GM19025 (cell line): ENCODE measurements at regions not wholly inside any gene's neighbourhood (a gene's known extent, or its start where the extent isn't known, plus 50 kb on each side); places are given as distances from the start of the nearest gene placed in this dataset.
A peak's percentile ranks its signal among the peaks of the same experiment; 100 is the strongest.

Source experiments
- ATAC-seq: cut with Tn5 transposase; IDR thresholded peaks from one replicate; pipeline ENCODE4 v1.9.1; 2021; ENCODE audit warnings: mild to moderate bottlenecking, low read depth, moderate library complexity; ENCODE audit not compliant: unreplicated experiment

DNA sequence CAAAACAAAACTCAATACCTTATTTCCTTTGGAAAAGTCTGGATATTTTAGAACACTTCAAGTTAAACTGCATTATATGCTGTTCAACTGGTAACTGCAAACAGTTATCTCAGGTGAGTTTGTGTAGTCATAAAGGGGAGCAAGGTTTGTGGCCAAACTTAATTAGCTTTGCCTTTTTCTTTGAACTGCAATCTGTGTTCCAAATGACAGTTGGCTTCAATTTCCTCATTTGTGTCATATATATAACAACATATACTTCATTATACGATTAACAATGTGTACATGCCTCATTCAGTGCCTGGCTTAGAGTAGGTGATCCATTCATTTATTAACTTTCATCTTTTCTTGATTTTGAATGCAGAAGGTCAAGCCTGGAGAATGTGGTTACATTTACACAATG lies 55.8 kb downstream of the KCNE4 start:
- no peak for ATAC-seq

GRCh38 chr2:223108351-223109050 lies 56.5 kb downstream of the KCNE4 start:
- no peak for ATAC-seq

DNA sequence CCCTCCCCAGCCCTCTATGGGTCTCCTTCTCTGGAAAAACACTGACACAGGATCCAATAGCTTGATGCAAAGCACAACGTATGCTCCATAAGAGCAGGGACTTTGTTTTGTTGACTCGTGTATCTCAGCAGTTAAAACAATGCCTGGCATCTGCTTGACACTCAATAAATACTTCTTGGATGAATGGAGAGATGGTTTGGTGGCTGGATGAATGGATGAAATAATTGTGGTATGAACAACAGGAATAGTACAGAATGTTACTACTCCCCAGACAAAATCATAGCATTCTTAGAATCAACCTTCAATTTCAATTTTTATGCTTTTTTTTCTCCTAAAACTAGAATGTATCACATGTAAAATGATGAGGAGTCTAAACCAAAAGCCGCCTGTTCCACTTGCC lies 57.4 kb downstream of the KCNE4 start:
- no peak for ATAC-seq

DNA sequence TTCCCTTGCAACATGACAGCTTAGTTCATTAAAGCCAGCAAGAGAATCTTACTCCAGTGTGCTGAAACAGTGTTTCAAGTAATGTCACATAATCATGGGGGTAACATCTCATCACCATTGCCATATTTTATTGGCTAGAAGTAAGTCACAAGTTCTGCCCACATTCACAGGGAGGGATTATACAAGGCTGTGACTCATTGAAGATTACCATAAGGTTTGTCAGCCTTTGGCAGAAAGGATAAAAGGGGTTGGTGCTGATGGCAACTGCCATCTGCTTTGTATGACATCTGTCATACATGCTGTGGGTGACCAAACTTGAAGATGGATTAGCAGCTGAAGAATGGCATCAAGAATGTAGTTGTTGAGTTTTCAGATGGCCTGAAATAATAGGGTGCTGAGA lies 61.2 kb downstream of the KCNE4 start:
- ATAC-seq, result no peak

- no peak for ATAC-seq
These were observed 62.2 kb downstream of the KCNE4 start for GRCh38 chr2:223114170-223114569.

DNA sequence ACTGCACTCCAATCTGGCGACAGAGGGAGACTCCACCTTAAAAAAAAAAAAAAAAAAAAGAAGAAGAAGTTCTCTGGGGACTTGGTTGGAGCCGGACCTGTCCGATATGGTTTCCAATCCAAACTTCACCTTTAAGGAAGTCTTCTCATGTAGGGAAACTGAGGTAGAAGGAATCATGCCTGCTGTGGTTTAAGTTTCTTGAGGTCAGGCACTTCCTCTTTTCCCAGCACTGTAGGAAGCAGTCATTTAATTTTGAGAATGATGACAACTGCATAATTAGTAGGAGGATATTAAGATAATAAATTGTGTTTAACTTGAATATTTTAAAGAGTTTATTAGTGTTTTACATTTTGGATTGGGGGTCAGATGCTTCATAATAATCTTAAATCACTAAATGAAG lies 62.9 kb downstream of the KCNE4 start:
- ATAC-seq, result no peak

GRCh38 chr2:223117533-223117932 lies 65.5 kb downstream of the KCNE4 start:
- ATAC-seq, result no peak

DNA sequence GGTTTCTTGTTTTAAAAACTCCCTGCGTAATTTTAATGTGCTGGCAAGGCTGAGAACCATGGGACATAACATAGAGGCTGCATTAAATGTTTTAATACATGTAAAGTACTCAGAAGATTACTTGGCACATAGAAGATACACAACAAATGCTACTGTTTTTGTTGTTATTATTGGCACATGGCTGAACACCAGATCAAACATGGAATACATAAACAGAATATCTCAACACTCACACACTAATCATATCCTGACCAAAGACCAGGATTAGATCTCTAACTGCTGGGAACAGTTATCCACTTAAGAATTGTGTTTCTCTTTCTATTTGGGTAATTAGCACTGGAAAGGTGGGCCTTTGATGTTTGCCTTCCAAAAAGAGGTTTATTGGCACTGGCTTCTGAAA lies 69.3 kb downstream of the KCNE4 start:
- no peak for ATAC-seq

DNA sequence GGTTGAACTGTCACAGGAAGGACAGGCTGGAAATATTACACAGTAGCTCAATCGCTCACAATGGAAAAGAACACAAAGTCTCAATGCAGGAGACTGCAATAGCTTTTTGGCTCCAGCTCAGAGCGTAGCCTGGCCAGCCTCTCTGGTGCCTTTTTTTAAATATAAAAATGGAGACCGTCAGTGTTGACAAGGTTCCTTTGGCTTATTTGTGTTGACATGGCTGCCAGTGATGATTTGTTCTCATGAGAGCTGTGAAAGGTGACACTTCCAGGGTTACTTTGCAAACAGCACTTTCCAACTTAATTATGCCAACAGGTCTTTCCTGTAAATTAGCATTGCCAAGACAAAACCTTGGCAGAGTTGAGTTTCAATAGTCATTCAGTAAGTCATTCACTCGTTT lies 70.8 kb downstream of the KCNE4 start:
- ATAC-seq, result no peak

- ATAC-seq, result no peak
These were observed 72.0 kb downstream of the KCNE4 start for GRCh38 chr2:223123855-223124610.

- no peak for ATAC-seq
These were observed 89.6 kb downstream of the KCNE4 start for GRCh38 chr2:223141606-223142005.

- ATAC-seq, result no peak
These were observed 90.1 kb downstream of the KCNE4 start for GRCh38 chr2:223142118-223142517.

DNA sequence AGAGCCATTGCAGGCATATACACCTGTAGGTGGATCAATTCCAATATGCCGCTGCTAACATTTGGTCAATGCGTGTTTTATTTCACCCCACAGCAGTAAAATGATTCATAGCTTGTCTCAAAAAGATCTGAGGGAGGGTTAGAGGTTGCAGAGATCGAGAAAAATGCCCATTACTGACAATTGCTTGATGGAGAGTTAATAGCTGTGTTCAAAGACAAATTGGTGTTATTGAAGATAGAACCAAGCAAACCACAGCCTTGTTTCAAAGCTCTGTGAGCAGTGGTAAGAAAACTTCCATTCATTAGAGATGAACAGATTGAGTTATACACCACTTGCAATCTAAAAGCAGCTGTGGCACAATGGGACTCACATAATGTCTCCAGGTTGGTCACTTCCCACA lies 95.4 kb downstream of the KCNE4 start:
- no peak for ATAC-seq

DNA sequence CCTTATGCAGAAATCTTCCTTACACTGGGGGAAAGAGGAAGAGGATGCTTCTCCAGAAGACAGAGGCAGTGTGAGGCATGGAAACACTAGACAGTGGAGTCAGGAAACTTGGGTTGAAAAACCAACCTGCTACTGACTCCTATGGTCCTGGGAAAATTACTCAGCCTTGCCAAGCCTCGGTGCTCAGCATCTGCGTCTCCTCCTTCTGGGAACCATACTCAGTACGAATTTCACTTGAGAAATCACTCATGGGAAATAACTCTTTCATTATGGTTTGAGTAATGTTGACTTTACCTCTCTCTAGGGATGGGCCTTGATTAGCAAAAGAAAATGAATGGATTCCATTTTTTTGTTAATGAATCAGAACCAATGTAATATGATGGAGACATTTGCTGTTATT lies 96.5 kb downstream of the KCNE4 start:
- no peak for ATAC-seq

- no peak for ATAC-seq
These were observed 104.0 kb downstream of the KCNE4 start for GRCh38 chr2:223155956-223156355.

GRCh38 chr2:223161873-223162458 lies 110.0 kb downstream of the KCNE4 start:
- no peak for ATAC-seq

DNA sequence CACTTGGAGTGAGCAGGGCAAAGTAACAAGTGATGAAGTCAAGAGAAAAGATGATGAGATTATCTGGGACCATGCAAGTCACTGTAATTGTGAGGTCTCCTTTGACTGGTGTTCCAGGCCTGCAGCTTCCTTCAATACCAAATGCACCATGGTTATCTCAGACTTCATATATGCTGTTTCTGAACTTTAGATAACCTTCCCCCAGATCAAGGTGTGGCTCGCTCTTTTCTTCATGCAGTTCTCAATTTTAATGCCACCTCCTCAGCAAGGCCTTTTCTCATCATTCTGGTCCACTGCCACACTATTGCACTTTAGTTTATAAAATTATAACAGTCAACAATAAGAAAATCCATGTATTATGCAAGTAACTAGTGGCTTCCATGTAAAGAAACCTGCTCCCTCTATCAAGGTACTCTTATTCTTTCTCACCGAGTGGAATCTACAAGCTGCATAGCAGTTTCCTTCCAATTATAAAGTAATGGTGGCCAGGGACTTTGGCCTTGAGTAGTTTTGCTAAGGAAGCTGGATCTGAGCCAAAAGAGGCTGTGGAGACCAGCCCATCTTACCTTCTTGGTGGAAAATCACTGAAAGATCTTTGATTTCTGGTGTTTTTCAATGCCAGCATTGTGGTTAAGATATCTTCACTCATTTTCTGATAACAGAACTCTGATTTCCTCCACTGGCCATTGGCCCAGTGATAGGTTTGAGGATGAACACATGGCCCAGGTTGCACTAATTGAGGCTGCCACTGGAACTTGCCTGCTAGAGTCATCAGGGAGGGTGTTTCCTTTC lies 113.6 kb downstream of the KCNE4 start:
- no peak for ATAC-seq

DNA sequence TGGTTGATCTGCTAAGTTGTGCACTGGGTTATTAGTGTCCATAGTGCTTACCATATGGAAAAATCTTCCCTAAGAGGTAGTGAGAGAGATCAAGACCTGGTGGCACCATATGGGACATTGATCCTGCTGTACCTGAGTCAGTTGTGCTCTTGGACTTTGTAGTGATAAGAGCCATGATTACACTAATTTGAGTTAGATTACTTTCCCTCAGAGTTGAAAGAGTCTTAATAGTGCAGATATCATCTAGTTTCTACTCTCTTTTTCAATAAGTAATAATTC lies 114.2 kb downstream of the KCNE4 start:
- ATAC-seq, result no peak

GRCh38 chr2:223166983-223167650 lies 115.1 kb downstream of the KCNE4 start:
- no peak for ATAC-seq

GRCh38 chr2:223169830-223170605 lies 118.0 kb downstream of the KCNE4 start:
- peak; percentile 79 for ATAC-seq
